IPS DF 19.7 (cell line): ENCODE measurements at regions not wholly inside any gene's neighbourhood (a gene's known extent, or its start where the extent isn't known, plus 50 kb on each side); places are given as distances from the start of the nearest gene placed in this dataset.

ENCODE experiments used
- DNase-seq: peaks from one replicate; pipeline ENCODE4 v3.0.0-alpha.2; 2013; ENCODE audit warnings: low read depth, low spot score

- DNase-seq: no peak
Observed at GRCh38 chr11:115673720-115674119, 169.5 kb upstream of the CADM1 start.

- DNase-seq: no peak
Observed at GRCh38 chr11:115672999-115673411, 168.8 kb upstream of the CADM1 start.

GRCh38 chr11:115672412-115672811 lies 168.2 kb upstream of the CADM1 start:
- no peak for DNase-seq

- no peak for DNase-seq
Observed at GRCh38 chr11:115670538-115671205, 166.5 kb upstream of the CADM1 start.

- DNase-seq: no peak
Observed at GRCh38 chr11:115665958-115666357, 161.7 kb upstream of the CADM1 start.

GRCh38 chr11:115665175-115665821 lies 161.1 kb upstream of the CADM1 start:
- DNase-seq: no peak

- DNase-seq: no peak
Observed at GRCh38 chr11:115664313-115664712, 160.1 kb upstream of the CADM1 start.

GRCh38 chr11:115663790-115664189 lies 159.6 kb upstream of the CADM1 start:
- no peak for DNase-seq

- DNase-seq: no peak
Observed at GRCh38 chr11:115660030-115660805, 156.0 kb upstream of the CADM1 start.

GRCh38 chr11:115659061-115659963 lies 155.1 kb upstream of the CADM1 start:
- no peak for DNase-seq

- DNase-seq: no peak
Observed at GRCh38 chr11:115657586-115657985, 153.4 kb upstream of the CADM1 start.

- no peak for DNase-seq
Observed at GRCh38 chr11:115656669-115657068, 152.5 kb upstream of the CADM1 start.

GRCh38 chr11:115656041-115656440 lies 151.8 kb upstream of the CADM1 start:
- no peak for DNase-seq

- no peak for DNase-seq
Observed at GRCh38 chr11:115654792-115655191, 150.6 kb upstream of the CADM1 start.

- no peak for DNase-seq
Observed at GRCh38 chr11:115653926-115654325, 149.7 kb upstream of the CADM1 start.

GRCh38 chr11:115653076-115653475 lies 148.9 kb upstream of the CADM1 start:
- no peak for DNase-seq

GRCh38 chr11:115652496-115652895 lies 148.3 kb upstream of the CADM1 start:
- DNase-seq: no peak

- DNase-seq: no peak
Observed at GRCh38 chr11:115652094-115652493, 147.9 kb upstream of the CADM1 start.

GRCh38 chr11:115649461-115649860 lies 145.2 kb upstream of the CADM1 start:
- DNase-seq: no peak

- DNase-seq: peak; percentile 38
Observed at GRCh38 chr11:115645631-115646317, 141.6 kb upstream of the CADM1 start.

GRCh38 chr11:115644856-115645255 lies 140.6 kb upstream of the CADM1 start:
- DNase-seq: no peak
